Neural cell (in vitro differentiated cells): ENCODE measurements at regions not wholly inside any gene's neighbourhood (a gene's known extent, or its start where the extent isn't known, plus 50 kb on each side); places are given as distances from the start of the nearest gene placed in this dataset.

ENCODE experiments used
- CTCF ChIP-seq: fragments of 450-650 bp; IDR thresholded peaks from 2 replicates; pipeline ENCODE4 v1.5.1; 2014; ENCODE audit warnings: antibody characterized with exemption, mild to moderate bottlenecking, moderate library complexity; ENCODE audit not compliant: poor library complexity, severe bottlenecking
- EP300 ChIP-seq: fragments of 450-650 bp; conservative IDR thresholded peaks from 2 replicates; pipeline ENCODE4 v1.6.1; 2014; ENCODE audit warnings: antibody characterized with exemption, mild to moderate bottlenecking, moderate library complexity; ENCODE audit not compliant: poor library complexity, severe bottlenecking
- POLR2AphosphoS5 ChIP-seq: IDR thresholded peaks from 2 replicates; pipeline ENCODE4 v1.6.1; 2012
- SMC3 ChIP-seq: fragments of 450-650 bp; conservative IDR thresholded peaks from 2 replicates; pipeline ENCODE4 v1.6.1; 2014; ENCODE audit warnings: antibody characterized with exemption, mild to moderate bottlenecking, moderate library complexity; ENCODE audit not compliant: poor library complexity
- TAF1 ChIP-seq: IDR thresholded peaks from 2 replicates; pipeline ENCODE4 v1.6.1; 2012; ENCODE audit warnings: low read depth
- TF ChIP-seq, protein P1 (sequence below): IDR thresholded peaks from 2 replicates; pipeline ENCODE4 v1.6.1; 2012; ENCODE audit warnings: borderline replicate concordance

DNA sequence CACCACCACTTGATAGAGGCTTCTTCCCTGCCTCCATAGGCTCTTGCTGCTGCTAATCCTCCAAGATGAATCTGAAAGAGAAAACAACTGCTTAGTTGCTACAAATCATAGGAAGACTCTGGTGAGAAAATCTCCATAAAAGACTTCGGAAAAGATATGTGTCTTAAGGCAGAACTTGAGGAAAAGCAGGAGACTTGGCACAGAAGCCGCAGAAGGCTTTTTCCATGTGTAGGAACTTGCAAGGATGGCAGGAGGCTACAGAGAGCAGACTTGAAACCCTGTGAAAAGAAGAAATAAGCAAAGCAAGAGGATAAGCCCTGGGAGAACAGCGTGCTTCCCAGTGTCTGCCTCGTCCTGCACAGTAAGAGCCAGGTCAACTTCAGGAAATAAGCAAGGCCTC, 128.2 kb upstream of the NDUFV2 start:
- TF ChIP-seq CTCF (no peak), TAF1 (no peak), EP300 (no peak), POLR2AphosphoS5 (no peak), SMC3 (no peak)
- TF ChIP-seq, protein P1, sequence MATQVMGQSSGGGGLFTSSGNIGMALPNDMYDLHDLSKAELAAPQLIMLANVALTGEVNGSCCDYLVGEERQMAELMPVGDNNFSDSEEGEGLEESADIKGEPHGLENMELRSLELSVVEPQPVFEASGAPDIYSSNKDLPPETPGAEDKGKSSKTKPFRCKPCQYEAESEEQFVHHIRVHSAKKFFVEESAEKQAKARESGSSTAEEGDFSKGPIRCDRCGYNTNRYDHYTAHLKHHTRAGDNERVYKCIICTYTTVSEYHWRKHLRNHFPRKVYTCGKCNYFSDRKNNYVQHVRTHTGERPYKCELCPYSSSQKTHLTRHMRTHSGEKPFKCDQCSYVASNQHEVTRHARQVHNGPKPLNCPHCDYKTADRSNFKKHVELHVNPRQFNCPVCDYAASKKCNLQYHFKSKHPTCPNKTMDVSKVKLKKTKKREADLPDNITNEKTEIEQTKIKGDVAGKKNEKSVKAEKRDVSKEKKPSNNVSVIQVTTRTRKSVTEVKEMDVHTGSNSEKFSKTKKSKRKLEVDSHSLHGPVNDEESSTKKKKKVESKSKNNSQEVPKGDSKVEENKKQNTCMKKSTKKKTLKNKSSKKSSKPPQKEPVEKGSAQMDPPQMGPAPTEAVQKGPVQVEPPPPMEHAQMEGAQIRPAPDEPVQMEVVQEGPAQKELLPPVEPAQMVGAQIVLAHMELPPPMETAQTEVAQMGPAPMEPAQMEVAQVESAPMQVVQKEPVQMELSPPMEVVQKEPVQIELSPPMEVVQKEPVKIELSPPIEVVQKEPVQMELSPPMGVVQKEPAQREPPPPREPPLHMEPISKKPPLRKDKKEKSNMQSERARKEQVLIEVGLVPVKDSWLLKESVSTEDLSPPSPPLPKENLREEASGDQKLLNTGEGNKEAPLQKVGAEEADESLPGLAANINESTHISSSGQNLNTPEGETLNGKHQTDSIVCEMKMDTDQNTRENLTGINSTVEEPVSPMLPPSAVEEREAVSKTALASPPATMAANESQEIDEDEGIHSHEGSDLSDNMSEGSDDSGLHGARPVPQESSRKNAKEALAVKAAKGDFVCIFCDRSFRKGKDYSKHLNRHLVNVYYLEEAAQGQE = no peak
